ENCODE measurements at regions not wholly inside any gene's neighbourhood (a gene's known extent, or its start where the extent isn't known, plus 50 kb on each side); places are given as distances from the start of the nearest gene placed in this dataset.

DNA sequence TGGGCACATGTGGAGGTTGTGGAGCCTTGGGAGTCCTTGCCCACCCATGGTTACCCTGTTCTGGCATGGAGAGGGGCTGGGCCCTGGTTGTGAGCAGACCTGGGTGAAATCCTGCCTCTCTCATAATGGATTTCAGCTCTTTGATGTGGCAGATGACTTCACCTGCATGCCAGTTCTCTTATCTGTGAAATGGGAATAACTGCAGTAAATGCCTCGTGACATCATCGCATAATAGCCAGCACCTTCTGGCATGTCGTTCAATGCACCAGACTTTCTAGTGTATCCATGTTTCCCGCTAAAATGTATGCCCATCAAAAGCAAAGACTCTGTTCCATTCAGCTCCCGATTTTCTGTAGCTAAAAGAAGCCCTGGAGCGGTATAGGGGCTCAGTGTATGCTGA lies 197.6 kb downstream of the MAF start:
- intact Hi-C loops (cut with DNase I): no loop called here
- H3K36me3 ChIP-seq (ENCODE audit: control insufficient read depth in 1 of 2, insufficient read depth in 2 of 2, low read length in 1 of 2): no peaks in the 10 kb centered on the region
- no peak for ATAC-seq (ENCODE audit: low FRiP score)
- no peak overlapping the region for H3K4me3 ChIP-seq (ENCODE audit: low read length in 2 of 2)
- DNase-seq: no peak
- 79 to 86% methylated on average over 6 of the region's 6 CpGs for WGBS, 2 donors
- H3K4me1 ChIP-seq (ENCODE audit: control insufficient read depth in 1 of 2, insufficient read depth in 2 of 2, low read length in 2 of 2): no peaks in the 10 kb centered on the region
- peaks cover 5% of the 10 kb centered on the region for H3K9me3 ChIP-seq (ENCODE audit: control insufficient read depth, low read length)
- no peak overlapping the region for H3K27ac ChIP-seq (ENCODE audit: low read depth in 1 of 2, low read length in 2 of 2)
- no peaks in the 10 kb centered on the region for H3K27me3 ChIP-seq (ENCODE audit: control insufficient read depth in 1 of 2, insufficient read depth in 2 of 2, low read length in 1 of 2)

DNA sequence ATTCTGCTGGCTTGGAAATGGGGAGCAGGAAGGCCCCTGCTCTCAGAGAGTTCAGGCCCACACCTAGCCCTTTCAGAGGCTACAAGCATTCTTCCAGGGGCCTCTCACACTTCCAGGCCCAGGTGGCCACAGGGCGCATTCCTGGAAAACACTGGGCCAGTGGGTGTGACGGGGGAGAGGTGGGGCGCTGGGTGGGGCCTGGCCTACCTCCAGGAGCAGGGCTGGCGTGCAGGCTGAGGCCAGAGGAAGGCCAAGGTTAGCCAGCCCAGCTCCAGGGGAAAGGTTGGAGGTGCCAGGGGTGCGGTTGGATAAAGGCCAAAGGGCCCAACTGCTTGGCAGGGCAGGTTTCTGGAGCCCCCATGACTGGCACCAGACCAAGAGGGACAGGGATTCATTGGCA lies 198.2 kb downstream of the MAF start:
- peaks cover 5% of the 10 kb centered on the region for H3K9me3 ChIP-seq (ENCODE audit: control insufficient read depth, low read length)

DNA sequence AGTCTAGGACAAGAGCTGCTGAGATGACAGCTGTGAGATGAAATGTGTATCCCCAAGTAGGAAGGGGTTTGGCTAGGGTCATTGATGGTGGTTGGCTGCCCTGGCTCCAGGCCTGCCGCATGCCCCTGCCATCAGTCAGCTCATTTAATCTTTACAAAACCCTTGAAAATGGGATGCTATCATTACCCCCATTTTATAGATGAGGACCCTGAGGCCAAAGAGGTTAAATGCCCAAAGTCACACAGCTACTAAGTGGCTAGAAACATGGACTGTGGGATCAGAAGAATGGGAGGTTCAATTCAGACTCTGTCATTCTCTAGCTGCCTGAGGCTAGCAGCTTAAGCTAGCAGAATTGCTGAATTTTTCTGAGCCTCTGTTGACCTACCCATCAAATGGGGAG lies 198.8 kb downstream of the MAF start:
- H3K27ac ChIP-seq (ENCODE audit: low read depth in 1 of 2, low read length in 2 of 2): no peak overlapping the region
- no peaks in the 10 kb centered on the region for H3K36me3 ChIP-seq (ENCODE audit: control insufficient read depth in 1 of 2, insufficient read depth in 2 of 2, low read length in 1 of 2)
- no peak for DNase-seq
- no peak for ATAC-seq (ENCODE audit: low FRiP score)
- WGBS, 2 donors: 91 to 95% methylated on average over 1 of the region's 1 CpG
- no peak overlapping the region for H3K4me3 ChIP-seq (ENCODE audit: low read length in 2 of 2)
- H3K4me1 ChIP-seq (ENCODE audit: control insufficient read depth in 1 of 2, insufficient read depth in 2 of 2, low read length in 2 of 2): no peaks in the 10 kb centered on the region
- no peaks in the 10 kb centered on the region for H3K27me3 ChIP-seq (ENCODE audit: control insufficient read depth in 1 of 2, insufficient read depth in 2 of 2, low read length in 1 of 2)
- intact Hi-C loops (cut with DNase I): no loop called here
- peaks cover 5% of the 10 kb centered on the region for H3K9me3 ChIP-seq (ENCODE audit: control insufficient read depth, low read length)

More for the DNA sequence above, 198.2 kb downstream of the MAF start:
- H3K27ac ChIP-seq (ENCODE audit: low read depth in 1 of 2, low read length in 2 of 2): no peak overlapping the region
- no peaks in the 10 kb centered on the region for H3K27me3 ChIP-seq (ENCODE audit: control insufficient read depth in 1 of 2, insufficient read depth in 2 of 2, low read length in 1 of 2)
- ATAC-seq (ENCODE audit: low FRiP score): no peak
- 90 to 95% methylated on average over 5 of the region's 5 CpGs for WGBS, 2 donors
- H3K36me3 ChIP-seq (ENCODE audit: control insufficient read depth in 1 of 2, insufficient read depth in 2 of 2, low read length in 1 of 2): no peaks in the 10 kb centered on the region
- DNase-seq: no peak
- H3K4me3 ChIP-seq (ENCODE audit: low read length in 2 of 2): no peak overlapping the region
- H3K4me1 ChIP-seq (ENCODE audit: control insufficient read depth in 1 of 2, insufficient read depth in 2 of 2, low read length in 2 of 2): no peaks in the 10 kb centered on the region
- intact Hi-C loops (cut with DNase I): no loop called here

DNA sequence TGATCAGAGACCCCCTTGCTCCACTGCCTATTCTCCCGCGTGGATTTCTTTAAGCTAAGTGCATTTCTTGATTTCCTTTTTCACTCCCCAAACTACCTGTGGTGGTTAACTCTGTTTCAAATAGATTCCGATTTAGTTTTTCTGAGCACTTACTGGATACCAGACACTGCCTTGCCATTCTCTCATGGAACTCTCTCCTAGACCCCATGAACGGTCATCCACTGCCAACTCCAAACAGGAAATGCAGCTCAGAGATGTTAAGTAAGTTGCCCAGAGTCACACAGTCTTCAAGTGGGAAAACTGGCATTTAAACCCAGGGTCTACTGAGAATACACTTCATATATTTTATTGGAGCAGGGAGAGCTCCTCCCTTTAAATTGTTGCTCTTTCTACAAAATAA lies 199.4 kb downstream of the MAF start:
- H3K4me3 ChIP-seq (ENCODE audit: low read length in 2 of 2): no peak overlapping the region
- no peaks in the 10 kb centered on the region for H3K36me3 ChIP-seq (ENCODE audit: control insufficient read depth in 1 of 2, insufficient read depth in 2 of 2, low read length in 1 of 2)
- 85 to 93% methylated on average over 4 of the region's 4 CpGs for WGBS, 2 donors
- peaks cover 5% of the 10 kb centered on the region for H3K9me3 ChIP-seq (ENCODE audit: control insufficient read depth, low read length)
- ATAC-seq (ENCODE audit: low FRiP score) (no peak), DNase-seq (no peak)
- no peaks in the 10 kb centered on the region for H3K4me1 ChIP-seq (ENCODE audit: control insufficient read depth in 1 of 2, insufficient read depth in 2 of 2, low read length in 2 of 2)
- H3K27ac ChIP-seq (ENCODE audit: low read depth in 1 of 2, low read length in 2 of 2): no peak overlapping the region
- H3K27me3 ChIP-seq (ENCODE audit: control insufficient read depth in 1 of 2, insufficient read depth in 2 of 2, low read length in 1 of 2): no peaks in the 10 kb centered on the region
- intact Hi-C loops (cut with DNase I): no loop called here

DNA sequence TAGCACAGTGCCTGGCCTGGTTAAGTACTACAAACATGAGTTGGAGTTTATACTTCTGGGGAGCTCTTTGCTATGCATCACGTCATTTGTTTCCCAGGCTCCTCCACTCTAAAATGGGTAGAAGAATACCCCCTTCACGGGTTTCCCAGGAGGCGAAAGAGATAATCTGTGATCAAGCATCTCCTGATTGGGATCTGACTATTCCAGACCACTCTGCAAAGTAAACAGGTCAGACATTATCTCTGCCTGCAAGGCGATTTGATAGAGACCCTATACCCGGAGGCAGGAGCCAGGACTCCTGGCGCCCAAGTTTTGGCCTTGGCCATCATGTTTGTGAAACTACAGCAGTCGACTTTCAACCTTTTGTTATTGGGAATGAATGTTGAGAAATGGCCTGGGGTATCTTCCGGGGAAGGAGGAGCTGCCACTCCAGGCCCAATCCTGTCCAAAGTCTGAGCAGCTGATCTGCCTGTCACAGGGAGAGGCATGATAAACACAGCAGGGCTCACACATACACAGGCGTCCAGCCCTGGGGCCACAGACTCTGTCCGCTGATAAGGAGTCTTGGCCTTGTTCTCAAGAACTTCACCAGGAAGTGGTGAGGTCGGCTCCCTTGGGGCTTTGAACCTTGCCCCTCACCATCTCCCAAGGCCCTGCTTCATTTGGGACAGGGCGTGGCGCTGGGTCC lies 199.9 kb downstream of the MAF start:
- no peaks in the 10 kb centered on the region for H3K36me3 ChIP-seq (ENCODE audit: control insufficient read depth in 1 of 2, insufficient read depth in 2 of 2, low read length in 1 of 2)
- no peaks in the 10 kb centered on the region for H3K27me3 ChIP-seq (ENCODE audit: control insufficient read depth in 1 of 2, insufficient read depth in 2 of 2, low read length in 1 of 2)
- ATAC-seq (ENCODE audit: low FRiP score) (no peak), DNase-seq (no peak)
- no peaks in the 10 kb centered on the region for H3K9me3 ChIP-seq (ENCODE audit: control insufficient read depth, low read length)
- intact Hi-C loops (cut with DNase I): no loop called here
- H3K27ac ChIP-seq (ENCODE audit: low read depth in 1 of 2, low read length in 2 of 2): no peak overlapping the region
- H3K4me1 ChIP-seq (ENCODE audit: control insufficient read depth in 1 of 2, insufficient read depth in 2 of 2, low read length in 2 of 2): no peaks in the 10 kb centered on the region
- WGBS, 2 donors: 75 to 83% methylated on average over 13 of the region's 13 CpGs
- no peak overlapping the region for H3K4me3 ChIP-seq (ENCODE audit: low read length in 2 of 2)

DNA sequence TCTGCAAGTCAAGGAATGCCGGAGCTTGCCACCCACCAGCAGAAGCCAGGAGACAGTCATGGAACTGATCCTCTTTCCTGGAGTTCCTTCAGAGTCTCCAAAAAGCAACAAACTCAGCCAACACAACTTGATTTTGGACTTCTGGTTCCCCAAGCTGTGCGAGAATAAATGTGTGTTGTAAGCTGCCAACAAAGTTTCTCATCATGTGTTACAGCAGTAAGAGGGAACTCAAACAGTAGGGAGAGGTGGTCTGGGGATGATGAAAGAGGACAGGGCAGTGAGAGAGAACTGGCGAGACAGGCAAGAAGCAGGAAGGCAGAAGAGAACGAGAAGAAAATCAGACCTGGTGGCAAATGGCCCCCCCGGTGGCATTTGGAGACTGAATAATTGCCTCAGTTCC lies 204.9 kb downstream of the MAF start:
- intact Hi-C loops (cut with DNase I): no loop called here
- no peaks in the 10 kb centered on the region for H3K9me3 ChIP-seq (ENCODE audit: control insufficient read depth, low read length)

DNA sequence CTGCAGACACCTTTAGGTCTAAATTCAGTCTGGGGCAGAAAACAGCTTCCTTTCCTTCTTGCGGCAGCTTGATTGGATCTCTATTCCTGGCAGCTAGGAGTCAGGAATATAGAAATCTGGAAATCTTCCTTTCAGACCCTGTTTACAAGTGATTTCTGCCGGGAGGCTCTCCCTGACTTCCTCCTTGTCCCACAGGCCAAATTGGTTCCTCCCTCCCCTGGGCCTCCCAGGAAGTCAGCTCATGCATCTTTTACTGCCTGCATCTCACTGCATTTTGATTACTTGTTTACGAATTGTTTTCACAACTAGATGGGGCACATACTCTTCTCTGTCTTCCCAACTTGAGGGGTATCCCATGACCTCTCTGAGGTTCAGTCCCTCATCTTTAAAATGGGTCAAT lies 206.3 kb downstream of the MAF start:
- ATAC-seq (ENCODE audit: low FRiP score) (no peak), DNase-seq (no peak)
- Histone ChIP-seq H3K4me3 (ENCODE audit: low read length in 2 of 2) (no peak overlapping the region), H3K9me3 (ENCODE audit: control insufficient read depth, low read length) (no peaks in the 10 kb centered on the region), H3K27me3 (ENCODE audit: control insufficient read depth in 1 of 2, insufficient read depth in 2 of 2, low read length in 1 of 2) (no peaks in the 10 kb centered on the region), H3K4me1 (ENCODE audit: control insufficient read depth in 1 of 2, insufficient read depth in 2 of 2, low read length in 2 of 2) (no peaks in the 10 kb centered on the region), H3K27ac (ENCODE audit: low read depth in 1 of 2, low read length in 2 of 2) (no peak overlapping the region), H3K36me3 (ENCODE audit: control insufficient read depth in 1 of 2, insufficient read depth in 2 of 2, low read length in 1 of 2) (no peaks in the 10 kb centered on the region)
- intact Hi-C loops (cut with DNase I): no loop called here
- WGBS, 2 donors: 85 to 91% methylated on average over 3 of the region's 3 CpGs

More for the DNA sequence above, 204.9 kb downstream of the MAF start:
- Histone ChIP-seq H3K36me3 (ENCODE audit: control insufficient read depth in 1 of 2, insufficient read depth in 2 of 2, low read length in 1 of 2) (no peaks in the 10 kb centered on the region), H3K4me1 (ENCODE audit: control insufficient read depth in 1 of 2, insufficient read depth in 2 of 2, low read length in 2 of 2) (no peaks in the 10 kb centered on the region), H3K27me3 (ENCODE audit: control insufficient read depth in 1 of 2, insufficient read depth in 2 of 2, low read length in 1 of 2) (no peaks in the 10 kb centered on the region), H3K4me3 (ENCODE audit: low read length in 2 of 2) (no peak overlapping the region), H3K27ac (ENCODE audit: low read depth in 1 of 2, low read length in 2 of 2) (no peak overlapping the region)
- 85 to 88% methylated on average over 5 of the region's 5 CpGs for whole genome bisulfite sequencing, 2 donors
- DNase-seq (no peak), ATAC-seq (ENCODE audit: low FRiP score) (no peak)

DNA sequence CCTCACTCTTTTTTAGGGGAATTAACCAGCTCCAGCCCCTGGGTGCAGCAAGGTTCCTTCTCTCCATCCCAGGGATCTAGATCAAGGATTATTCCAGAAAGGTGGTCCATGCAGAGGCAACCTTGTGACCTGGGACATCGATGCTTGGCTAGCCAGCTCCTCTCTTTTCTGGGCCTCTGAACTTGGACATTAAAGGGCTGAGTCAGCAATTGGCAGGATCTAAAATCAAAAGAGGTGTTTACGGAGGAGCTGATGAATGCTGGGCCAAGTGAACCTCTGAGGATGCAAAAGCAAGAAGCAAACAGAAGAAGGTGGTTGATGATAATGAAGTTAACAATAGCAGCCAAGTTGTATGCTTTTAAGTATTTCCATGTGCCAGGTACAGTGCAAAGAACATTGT lies 207.0 kb downstream of the MAF start:
- no peaks in the 10 kb centered on the region for H3K9me3 ChIP-seq (ENCODE audit: control insufficient read depth, low read length)
- intact Hi-C loops (cut with DNase I): no loop called here
- no peaks in the 10 kb centered on the region for H3K27me3 ChIP-seq (ENCODE audit: control insufficient read depth in 1 of 2, insufficient read depth in 2 of 2, low read length in 1 of 2)
- H3K4me1 ChIP-seq (ENCODE audit: control insufficient read depth in 1 of 2, insufficient read depth in 2 of 2, low read length in 2 of 2): no peaks in the 10 kb centered on the region
- ATAC-seq (ENCODE audit: low FRiP score): no peak
- no peaks in the 10 kb centered on the region for H3K36me3 ChIP-seq (ENCODE audit: control insufficient read depth in 1 of 2, insufficient read depth in 2 of 2, low read length in 1 of 2)
- no peak for DNase-seq
- WGBS, 2 donors: 87 to 93% methylated on average over 2 of the region's 2 CpGs
- no peak overlapping the region for H3K27ac ChIP-seq (ENCODE audit: low read depth in 1 of 2, low read length in 2 of 2)
- H3K4me3 ChIP-seq (ENCODE audit: low read length in 2 of 2): no peak overlapping the region

DNA sequence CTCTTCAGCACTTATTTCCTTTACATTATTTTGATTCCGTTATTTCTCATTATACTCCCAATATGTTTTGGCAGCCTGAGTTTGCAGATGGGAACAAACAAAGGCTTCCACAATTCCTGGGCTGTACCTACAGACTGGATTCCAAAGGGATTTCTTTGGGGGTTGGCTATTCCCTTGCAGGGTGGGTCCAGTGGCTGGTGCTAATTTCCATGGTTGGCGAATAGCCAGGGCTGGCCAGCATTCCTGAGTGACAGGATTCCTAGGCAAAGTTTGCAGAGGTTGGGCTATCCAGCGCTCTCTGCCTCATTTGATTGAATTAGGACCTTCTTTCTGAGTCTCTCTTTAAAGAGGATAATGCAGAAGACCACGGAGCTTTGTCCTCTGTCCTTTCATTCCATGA lies 207.4 kb downstream of the MAF start:
- ATAC-seq (ENCODE audit: low FRiP score) (no peak), DNase-seq (no peak)
- 59 to 65% methylated on average over 4 of the region's 4 CpGs for WGBS, 2 donors
- intact Hi-C loops (cut with DNase I): no loop called here
- Histone ChIP-seq H3K36me3 (ENCODE audit: control insufficient read depth in 1 of 2, insufficient read depth in 2 of 2, low read length in 1 of 2) (no peaks in the 10 kb centered on the region), H3K27me3 (ENCODE audit: control insufficient read depth in 1 of 2, insufficient read depth in 2 of 2, low read length in 1 of 2) (no peaks in the 10 kb centered on the region), H3K4me1 (ENCODE audit: control insufficient read depth in 1 of 2, insufficient read depth in 2 of 2, low read length in 2 of 2) (no peaks in the 10 kb centered on the region), H3K9me3 (ENCODE audit: control insufficient read depth, low read length) (no peaks in the 10 kb centered on the region), H3K4me3 (ENCODE audit: low read length in 2 of 2) (no peak overlapping the region), H3K27ac (ENCODE audit: low read depth in 1 of 2, low read length in 2 of 2) (no peak overlapping the region)

Measured in aorta (tissue), 5 donors.